ENCODE measurements at regions not wholly inside any gene's neighbourhood (a gene's known extent, or its start where the extent isn't known, plus 50 kb on each side); places are given as distances from the start of the nearest gene placed in this dataset.

DNA sequence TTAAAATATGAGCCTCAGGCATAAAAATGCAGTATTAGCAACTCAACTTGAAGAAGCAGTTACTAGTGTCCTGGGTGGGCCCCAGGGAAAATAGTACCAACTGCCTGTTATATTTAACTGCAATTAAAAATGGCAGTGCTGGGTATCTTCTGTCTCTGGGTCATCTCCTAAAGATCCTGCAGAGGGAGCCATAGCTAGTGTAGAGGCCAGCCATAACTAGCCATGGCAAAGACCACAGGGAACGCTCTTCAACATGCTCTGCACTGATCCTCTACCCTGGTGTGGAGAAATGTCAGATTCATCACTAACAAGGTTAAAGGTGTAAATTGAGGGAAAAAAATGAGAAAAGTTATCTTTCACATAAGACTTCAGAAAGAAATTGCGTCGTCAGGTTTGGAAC, 181.3 kb downstream of the SNRPN start:
- Histone ChIP-seq H3K9me3 (ENCODE audit: insufficient read depth in 2 of 2, low read depth in 1 of 2, low read length in 1 of 2) (peaks cover 0 to 29% of the 10 kb centered on the region in 2 experiments; a peak in 1 of 4 replicates), H4K91ac (replicated peaks; ENCODE audit: insufficient read length, low read length) (no peak overlapping the region), H2BK20ac (ENCODE audit: low read length) (no peak overlapping the region), H3K4ac (replicated peaks; ENCODE audit: insufficient read length, low read depth, low read length) (no peak overlapping the region), H2BK5ac (ENCODE audit: low read depth, low read length) (no peak overlapping the region), H2BK12ac (ENCODE audit: low read depth, low read length) (no peak overlapping the region), H2BK120ac (replicated peaks; ENCODE audit: low read depth, low read length) (no peak overlapping the region), H3K23me2 (ENCODE audit: low read depth, low read length) (no peaks in the 10 kb centered on the region), H3K4me3 (ENCODE audit: extremely low read depth in 1 of 4, insufficient read depth in 2 of 4, low read depth in 3 of 4, low read length in 4 of 4) (no peak overlapping the region), H3K36me3 (ENCODE audit: control insufficient read depth in 2 of 4, insufficient read depth in 4 of 4, low read length in 3 of 4) (peaks cover 0 to under 1% (median 0%) of the 10 kb centered on the region in 4 experiments; a peak in 1 of 8 replicates), H4K20me1 (replicated peaks in 1 of 2; ENCODE audit: control insufficient read depth in 1 of 2, insufficient read depth in 2 of 2, low read length in 2 of 2) (no peaks in the 10 kb centered on the region), H3K4me2 (ENCODE audit: insufficient read depth in 1 of 2, low read depth in 2 of 2, low read length in 2 of 2) (no peak overlapping the region), H3K14ac (ENCODE audit: insufficient read length) (no peak overlapping the region), H4K8ac (ENCODE audit: extremely low read depth, insufficient read depth, low read length) (no peak overlapping the region), H2BK15ac (ENCODE audit: low read length) (no peak overlapping the region), H3K27ac (ENCODE audit: low read depth, low read length) (no peak overlapping the region), H3K79me1 (ENCODE audit: low read depth, low read length) (no peaks in the 10 kb centered on the region), H2AK5ac (ENCODE audit: low read depth, low read length) (no peak overlapping the region), H3K79me2 (ENCODE audit: control insufficient read depth in 1 of 2, insufficient read depth in 2 of 2, low read length in 2 of 2) (no peaks in the 10 kb centered on the region), H3K23ac (ENCODE audit: insufficient read length) (no peak overlapping the region), H3K56ac (replicated peaks; ENCODE audit: insufficient read length, low read depth, low read length) (no peak overlapping the region), H3K27me3 (replicated peaks in 1 of 4; ENCODE audit: control insufficient read depth in 3 of 4, extremely low read depth in 1 of 4, insufficient read depth in 3 of 4, low read length in 3 of 4) (no peaks in the 10 kb centered on the region), H3K18ac (ENCODE audit: extremely low read depth, low read length) (no peak overlapping the region), H3K9ac (replicated peaks in 1 of 4; ENCODE audit: extremely low read depth in 1 of 4, low read depth in 3 of 4, low read length in 3 of 4) (no peak overlapping the region), H4K5ac (ENCODE audit: insufficient read length, low read depth, low read length) (no peak overlapping the region), H2AFZ (ENCODE audit: low read length) (no peak overlapping the region), H3K4me1 (replicated peaks in 1 of 4; ENCODE audit: control insufficient read depth in 3 of 4, insufficient read depth in 4 of 4, low read length in 3 of 4) (no peaks in the 10 kb centered on the region)
- TF ChIP-seq, protein P1, sequence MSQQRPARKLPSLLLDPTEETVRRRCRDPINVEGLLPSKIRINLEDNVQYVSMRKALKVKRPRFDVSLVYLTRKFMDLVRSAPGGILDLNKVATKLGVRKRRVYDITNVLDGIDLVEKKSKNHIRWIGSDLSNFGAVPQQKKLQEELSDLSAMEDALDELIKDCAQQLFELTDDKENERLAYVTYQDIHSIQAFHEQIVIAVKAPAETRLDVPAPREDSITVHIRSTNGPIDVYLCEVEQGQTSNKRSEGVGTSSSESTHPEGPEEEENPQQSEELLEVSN (IDR thresholded peaks at IDR 0.05): no peak
- TF ChIP-seq TAF7 (optimal IDR thresholded peaks at IDR 0.05; ENCODE audit: borderline replicate concordance, low read depth, low read length) (no peak), RAD21 (IDR thresholded peaks at IDR 0.05 in 1 of 2, conservative IDR thresholded peaks at IDR 0.05 in 1 of 2; ENCODE audit: low read depth in 2 of 2, low read length in 2 of 2) (peak; percentile 50 to 56), CTCF (IDR thresholded peaks at IDR 0.05; ENCODE audit: control extremely low read depth in 1 of 3, insufficient read depth in 1 of 3, low read depth in 1 of 3, low read length in 3 of 3) (peak; percentile 18 to 58 (median 56)), POLR2AphosphoS5 (IDR thresholded peaks at IDR 0.05; ENCODE audit: low read depth, low read length) (peak; percentile 93), POLR2A (IDR thresholded peaks at IDR 0.05; ENCODE audit: control extremely low read depth in 1 of 2, low read depth in 2 of 2, low read length in 2 of 2) (peak in 1 of 2 experiments; percentile 53; a peak in 1 of 3 replicates), YY1 (IDR thresholded peaks at IDR 0.05; ENCODE audit: low read depth, low read length) (peak; percentile 83)
- FAIRE-seq (peak; percentile 50), DNase-seq (ENCODE audit: low read depth in 1 of 2, low spot score in 2 of 2) (no peak)
- ChIA-PET POLR2A (ENCODE audit: partially characterized antibody) (interaction anchor here (0.7 to 1.2 kb wide), 2 partner anchors 58 to 127 kb away, joined by 3 read pairs; no protein-coding TSS in a partner anchor), CTCF (ENCODE audit: partially characterized antibody) (interaction anchor here (0.8 to 1.2 kb wide), 3 partner anchors 11 to 27 kb away, joined by 3 to 5 read pairs (median 4); no protein-coding TSS in a partner anchor)
- WGBS, 2 experiments (ENCODE audit: extremely low coverage in 1 of 2, insufficient coverage in 1 of 2, insufficient read length in 1 of 2, insufficient replicate concordance in 2 of 2, low coverage in 1 of 2, low lambda C conversion rate in 2 of 2, missing lambda C conversion rate in 1 of 2): 79% methylated on average over 3 of the region's 3 CpGs; no CpG with 5 or more reads in 1 of the 2 experiments
